ENCODE measurements at regions not wholly inside any gene's neighbourhood (a gene's known extent, or its start where the extent isn't known, plus 50 kb on each side); places are given as distances from the start of the nearest gene placed in this dataset.

DNA sequence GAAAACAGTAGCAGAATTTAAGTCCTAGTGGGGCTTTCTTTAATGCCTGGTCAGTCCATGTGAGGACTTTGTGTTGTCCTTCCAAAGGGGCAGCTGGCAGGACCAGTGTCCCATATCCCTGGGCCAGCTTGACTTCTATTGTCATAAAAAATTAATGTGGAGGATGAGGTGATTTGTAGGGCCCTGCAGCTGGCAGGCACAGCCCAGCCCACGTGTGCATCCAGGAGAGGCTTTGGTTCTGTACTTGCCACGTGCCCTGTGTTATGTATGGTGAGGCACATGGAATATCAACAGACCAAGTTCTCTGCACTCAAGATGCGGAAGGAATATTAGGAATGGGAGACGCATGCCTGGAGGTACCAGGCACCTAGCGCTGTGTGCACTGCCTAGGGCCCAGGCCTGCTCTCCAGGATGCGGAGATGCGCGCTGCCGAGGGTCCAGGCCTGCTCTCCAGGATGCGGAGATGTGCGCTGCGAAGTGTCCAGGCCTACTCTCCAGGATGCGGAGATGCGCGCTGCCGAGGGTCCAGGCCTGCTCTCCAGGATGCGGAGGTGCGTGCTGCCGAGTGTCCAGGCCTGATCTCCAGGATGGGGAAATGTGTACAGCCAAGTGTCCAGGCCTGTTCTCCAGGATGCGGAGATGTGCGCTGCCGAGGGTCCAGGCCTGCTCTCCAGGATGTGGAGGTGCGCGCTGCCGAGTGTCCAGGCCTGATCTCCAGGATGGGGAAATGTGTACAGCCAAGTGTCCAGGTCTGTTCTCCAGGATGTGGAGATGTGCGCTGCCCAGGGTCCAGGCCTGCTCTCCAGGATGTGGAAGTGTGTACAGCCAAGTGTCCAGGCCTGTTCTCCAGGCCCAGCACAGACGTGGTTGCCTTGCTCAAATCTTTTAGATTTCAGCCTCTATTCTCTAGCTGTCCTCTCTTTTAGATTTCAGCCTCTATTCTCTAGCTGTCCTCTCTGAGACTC lies 183.3 kb upstream of the ROPN1 start:
- TF ChIP-seq CTCF (IDR thresholded peaks at IDR 0.05) (no peak), POLR2A (IDR thresholded peaks at IDR 0.05) (no peak), EP300 (IDR thresholded peaks at IDR 0.05) (no peak)
